Astrocyte of the spinal cord (primary cell): ENCODE measurements at regions not wholly inside any gene's neighbourhood (a gene's known extent, or its start where the extent isn't known, plus 50 kb on each side); places are given as distances from the start of the nearest gene placed in this dataset.

Experiments
- DNase-seq: peaks from one replicate; pipeline ENCODE4 v3.0.0; 2011; ENCODE audit warnings: low read depth, low spot score
- H3K4me3 ChIP-seq: 2 replicates; pipeline ENCODE4 v1.5.1; 2011; ENCODE audit warnings: low read depth, mild to moderate bottlenecking, low read length, moderate library complexity
- CTCF ChIP-seq: IDR thresholded peaks from 2 replicates; pipeline ENCODE4 v1.5.1; 2012; ENCODE audit warnings: low read depth, mild to moderate bottlenecking, low read length, inconsistent platforms
- in situ Hi-C: cut with HindIII; loops from 2 replicates; pipeline ENCODE4 v1.10.0; 2017; ENCODE audit warnings: low sequenced_read_pairs

GRCh38 chr18:2406544-2406943, 164.8 kb downstream of the METTL4 start:
- in situ Hi-C loops = no loop called here
- DNase-seq = peak; percentile 58
- no peak overlapping the region for H3K4me3 ChIP-seq
- no peak for TF ChIP-seq CTCF

GRCh38 chr18:2407961-2408360, 163.3 kb downstream of the METTL4 start:
- no peak for TF ChIP-seq CTCF
- in situ Hi-C loops = no loop called here
- no peak overlapping the region for H3K4me3 ChIP-seq
- DNase-seq = no peak

GRCh38 chr18:2409906-2410305, 161.4 kb downstream of the METTL4 start:
- TF ChIP-seq CTCF = no peak
- DNase-seq = no peak
- in situ Hi-C loops = no loop called here
- H3K4me3 ChIP-seq = no peak overlapping the region

- DNase-seq = peak; percentile 59
- H3K4me3 ChIP-seq = no peak overlapping the region
- TF ChIP-seq CTCF = no peak
Measured at GRCh38 chr18:2410688-2411087, 160.6 kb downstream of the METTL4 start.

GRCh38 chr18:2411381-2411960, 159.8 kb downstream of the METTL4 start:
- no peak for TF ChIP-seq CTCF
- no peak overlapping the region for H3K4me3 ChIP-seq
- peak; percentile 69 for DNase-seq
- in situ Hi-C loops = no loop called here

More at GRCh38 chr18:2410688-2411087, 160.6 kb downstream of the METTL4 start:
- in situ Hi-C loops = no loop called here

GRCh38 chr18:2412281-2412680, 159.0 kb downstream of the METTL4 start:
- H3K4me3 ChIP-seq = no peak overlapping the region
- no peak for TF ChIP-seq CTCF
- in situ Hi-C loops = no loop called here
- DNase-seq = no peak
